Fibroblast of lung (primary cell): ENCODE measurements at regions not wholly inside any gene's neighbourhood (a gene's known extent, or its start where the extent isn't known, plus 50 kb on each side); places are given as distances from the start of the nearest gene placed in this dataset.

Source experiments
- DNase-seq, 2 donors: peaks; one replicate each; pipeline versions ENCODE4 v3.0.0 to v3.0.0-alpha.2; 2010; ENCODE audit warnings: low read depth in 2 of 2
- H2AFZ ChIP-seq: 2 replicates; pipeline ENCODE4 v1.5.1; 2012; ENCODE audit warnings: low read length, control low read depth, inconsistent platforms
- H3K27ac ChIP-seq: 2 replicates; pipeline ENCODE4 v1.5.1; 2011; ENCODE audit warnings: low read length, control low read depth; ENCODE audit not compliant: insufficient read depth
- H3K27me3 ChIP-seq: 2 replicates; pipeline ENCODE4 v1.5.1; 2011; ENCODE audit warnings: mild to moderate bottlenecking, low read length; ENCODE audit not compliant: control insufficient read depth, insufficient read depth
- H3K36me3 ChIP-seq: 2 replicates; pipeline ENCODE4 v1.5.1; 2011; ENCODE audit warnings: low read length; ENCODE audit not compliant: control insufficient read depth, insufficient read depth
- H3K4me1 ChIP-seq: 2 replicates; pipeline ENCODE4 v1.5.1; 2011; ENCODE audit warnings: low read length; ENCODE audit not compliant: control insufficient read depth, insufficient read depth; ENCODE audit errors: extremely low read depth
- H3K4me2 ChIP-seq: 2 replicates; pipeline ENCODE4 v1.5.1; 2011; ENCODE audit warnings: low read length, control low read depth; ENCODE audit not compliant: insufficient read depth; ENCODE audit errors: extremely low read depth
- H3K4me3 ChIP-seq, 4 experiments: fragments of 200-600 bp in 1 of 4; sonication (generic) in 1 of 4; replicated peaks in 1 of 4; 2 replicates each; pipeline ENCODE4 v1.5.1; 2011 to 2016; ENCODE audit warnings: low read length in 4 of 4, low read depth in 3 of 4, mild to moderate bottlenecking in 3 of 4, control low read depth in 2 of 4, inconsistent platforms in 1 of 4, mixed read lengths in 1 of 4; ENCODE audit not compliant: insufficient read depth in 1 of 4; ENCODE audit errors: control extremely low read depth in 1 of 4
- H3K79me2 ChIP-seq: 2 replicates; pipeline ENCODE4 v1.5.1; 2012; ENCODE audit warnings: mild to moderate bottlenecking, low read length, inconsistent platforms; ENCODE audit not compliant: control insufficient read depth, insufficient read depth
- H3K9ac ChIP-seq: 2 replicates; pipeline ENCODE4 v1.5.1; 2011; ENCODE audit warnings: mild to moderate bottlenecking, low read length, control low read depth; ENCODE audit not compliant: insufficient read depth
- H3K9me3 ChIP-seq: 2 replicates; pipeline ENCODE4 v1.5.1; 2012; ENCODE audit warnings: low read depth, low read length; ENCODE audit not compliant: control insufficient read depth, insufficient read depth
- H4K20me1 ChIP-seq: 2 replicates; pipeline ENCODE4 v1.5.1; 2011; ENCODE audit warnings: low read length; ENCODE audit not compliant: control insufficient read depth, insufficient read depth; ENCODE audit errors: extremely low read depth
- EZH2 ChIP-seq: IDR thresholded peaks from 2 replicates; pipeline ENCODE4 v1.5.1; 2012; ENCODE audit warnings: low read length, control low read depth, mild to moderate bottlenecking; ENCODE audit errors: missing control alignments
- TF ChIP-seq, protein P1 (sequence below), 2 donors: IDR thresholded peaks in 1 of 2; conservative IDR thresholded peaks in 1 of 2; 1 replicate in 1 of 2; 2 replicates in 1 of 2; pipeline ENCODE4 v1.5.1; 2011 to 2012; ENCODE audit warnings: low read length in 2 of 2, control low read depth in 1 of 2, inconsistent platforms in 1 of 2, low read depth in 1 of 2, mild to moderate bottlenecking in 1 of 2

- Histone ChIP-seq H3K4me2 (no peak overlapping the region), H3K79me2 (no peaks in the 10 kb centered on the region), H3K27ac (no peak overlapping the region), H3K27me3 (no peaks in the 10 kb centered on the region), H3K36me3 (no peaks in the 10 kb centered on the region), H4K20me1 (no peaks in the 10 kb centered on the region), H3K4me3 (no peak overlapping the region), H3K9ac (no peak overlapping the region), H3K9me3 (no peaks in the 10 kb centered on the region), H2AFZ (no peak overlapping the region), H3K4me1 (no peaks in the 10 kb centered on the region)
- no peak for TF ChIP-seq EZH2
- TF ChIP-seq, protein P1, sequence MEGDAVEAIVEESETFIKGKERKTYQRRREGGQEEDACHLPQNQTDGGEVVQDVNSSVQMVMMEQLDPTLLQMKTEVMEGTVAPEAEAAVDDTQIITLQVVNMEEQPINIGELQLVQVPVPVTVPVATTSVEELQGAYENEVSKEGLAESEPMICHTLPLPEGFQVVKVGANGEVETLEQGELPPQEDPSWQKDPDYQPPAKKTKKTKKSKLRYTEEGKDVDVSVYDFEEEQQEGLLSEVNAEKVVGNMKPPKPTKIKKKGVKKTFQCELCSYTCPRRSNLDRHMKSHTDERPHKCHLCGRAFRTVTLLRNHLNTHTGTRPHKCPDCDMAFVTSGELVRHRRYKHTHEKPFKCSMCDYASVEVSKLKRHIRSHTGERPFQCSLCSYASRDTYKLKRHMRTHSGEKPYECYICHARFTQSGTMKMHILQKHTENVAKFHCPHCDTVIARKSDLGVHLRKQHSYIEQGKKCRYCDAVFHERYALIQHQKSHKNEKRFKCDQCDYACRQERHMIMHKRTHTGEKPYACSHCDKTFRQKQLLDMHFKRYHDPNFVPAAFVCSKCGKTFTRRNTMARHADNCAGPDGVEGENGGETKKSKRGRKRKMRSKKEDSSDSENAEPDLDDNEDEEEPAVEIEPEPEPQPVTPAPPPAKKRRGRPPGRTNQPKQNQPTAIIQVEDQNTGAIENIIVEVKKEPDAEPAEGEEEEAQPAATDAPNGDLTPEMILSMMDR (conservative IDR thresholded peaks at IDR 0.05 in 1 of 2, IDR thresholded peaks at IDR 0.05 in 1 of 2; ENCODE audit: low read depth in 1 of 2, low read length in 2 of 2), result no peak
- no peak for DNase-seq
Measured at GRCh38 chr4:19128176-19128575, 1106.6 kb upstream of the LCORL start.

- Histone ChIP-seq H3K4me2 (no peak overlapping the region), H3K79me2 (no peaks in the 10 kb centered on the region)
- TF ChIP-seq, protein P1 (conservative IDR thresholded peaks at IDR 0.05 in 1 of 2, IDR thresholded peaks at IDR 0.05 in 1 of 2; ENCODE audit: low read depth in 1 of 2, low read length in 2 of 2), result no peak
- TF ChIP-seq EZH2, result no peak
Measured at GRCh38 chr4:19126903-19127302, 1105.3 kb upstream of the LCORL start.

GRCh38 chr4:19123681-19124080 lies 1102.1 kb upstream of the LCORL start:
- Histone ChIP-seq H2AFZ (no peak overlapping the region), H3K4me3 (no peak overlapping the region), H3K9ac (no peak overlapping the region), H3K36me3 (no peaks in the 10 kb centered on the region), H3K9me3 (no peaks in the 10 kb centered on the region), H3K4me1 (no peaks in the 10 kb centered on the region), H3K4me2 (no peak overlapping the region), H3K79me2 (no peaks in the 10 kb centered on the region), H3K27me3 (no peaks in the 10 kb centered on the region), H4K20me1 (no peaks in the 10 kb centered on the region), H3K27ac (no peak overlapping the region)
- DNase-seq, result no peak
- TF ChIP-seq EZH2, result no peak
- TF ChIP-seq, protein P1 (conservative IDR thresholded peaks at IDR 0.05 in 1 of 2, IDR thresholded peaks at IDR 0.05 in 1 of 2; ENCODE audit: low read depth in 1 of 2, low read length in 2 of 2), result no peak

More at GRCh38 chr4:19126903-19127302, 1105.3 kb upstream of the LCORL start:
- Histone ChIP-seq H3K9ac (no peak overlapping the region), H3K4me1 (no peaks in the 10 kb centered on the region), H3K9me3 (no peaks in the 10 kb centered on the region), H3K36me3 (no peaks in the 10 kb centered on the region), H2AFZ (no peak overlapping the region), H3K4me3 (no peak overlapping the region), H4K20me1 (no peaks in the 10 kb centered on the region), H3K27ac (no peak overlapping the region), H3K27me3 (no peaks in the 10 kb centered on the region)
- DNase-seq, result no peak
